Fibroblast of skin of left quadriceps (primary cell): ENCODE measurements at regions not wholly inside any gene's neighbourhood (a gene's known extent, or its start where the extent isn't known, plus 50 kb on each side); places are given as distances from the start of the nearest gene placed in this dataset.
"Not testable (repeated sequence)": the region's sequence is repeated elsewhere in the genome, so short reads cannot be mapped to it uniquely, and the experiment has no call there.

ENCODE experiments used
- DNase-seq, 2 experiments: peaks; one replicate each; pipeline ENCODE4 v3.0.0-alpha.2; 2013; ENCODE audit warnings: low read depth in 2 of 2

DNA sequence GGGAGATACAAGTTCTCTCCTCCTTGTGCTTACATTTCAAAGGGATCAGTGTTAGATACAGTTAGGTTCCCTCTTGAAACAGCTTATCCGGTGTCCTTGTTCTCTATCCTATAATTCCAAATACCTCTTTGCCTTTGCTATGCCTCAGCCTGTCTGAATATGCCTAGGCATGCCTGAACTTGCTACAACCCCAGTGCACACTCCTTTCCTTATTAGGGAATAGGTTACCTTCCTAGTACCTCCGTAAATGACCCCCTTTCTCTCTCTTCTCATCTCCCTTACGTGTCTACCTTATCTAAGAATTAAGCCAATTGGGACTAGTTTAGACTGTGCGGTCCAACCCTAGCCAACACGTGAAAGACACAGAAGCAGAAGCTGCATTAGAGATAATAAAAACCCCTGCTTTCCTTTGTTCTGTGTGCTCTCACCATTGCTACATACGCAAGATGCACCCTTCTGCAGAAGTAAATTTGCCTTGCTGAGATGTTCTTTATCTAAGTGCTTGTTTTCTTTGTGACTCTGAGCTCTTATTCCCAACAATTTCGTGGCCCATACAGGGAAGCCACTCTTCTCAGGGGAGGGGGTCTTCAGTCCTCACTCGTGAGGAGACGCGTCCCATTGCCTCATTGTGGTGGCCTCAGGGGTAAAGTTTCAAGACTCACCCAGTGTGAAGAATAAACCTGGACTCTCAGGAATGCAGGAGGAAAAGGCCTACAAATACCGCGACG lies 802.1 kb downstream of the PLA2G4A start:
- DNase-seq = no peak

DNA sequence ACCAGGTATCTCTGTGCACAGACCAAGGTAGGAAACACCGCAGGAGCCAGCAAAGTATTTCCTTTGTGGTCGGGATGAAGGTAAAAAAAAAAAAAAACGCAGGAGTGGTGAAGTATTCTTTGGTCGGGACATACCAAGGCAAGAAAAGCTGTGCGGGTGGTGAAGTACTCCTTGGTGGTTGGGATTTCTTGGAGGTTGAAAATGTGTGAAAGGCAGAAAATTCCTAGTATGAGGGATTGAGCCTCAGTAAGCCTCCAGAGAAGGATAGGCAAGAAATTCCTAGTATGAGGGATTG lies 802.6 kb downstream of the PLA2G4A start:
- DNase-seq = no peak

GRCh38 chr1:187631984-187632383 lies 803.2 kb downstream of the PLA2G4A start:
- no peak for DNase-seq

DNA sequence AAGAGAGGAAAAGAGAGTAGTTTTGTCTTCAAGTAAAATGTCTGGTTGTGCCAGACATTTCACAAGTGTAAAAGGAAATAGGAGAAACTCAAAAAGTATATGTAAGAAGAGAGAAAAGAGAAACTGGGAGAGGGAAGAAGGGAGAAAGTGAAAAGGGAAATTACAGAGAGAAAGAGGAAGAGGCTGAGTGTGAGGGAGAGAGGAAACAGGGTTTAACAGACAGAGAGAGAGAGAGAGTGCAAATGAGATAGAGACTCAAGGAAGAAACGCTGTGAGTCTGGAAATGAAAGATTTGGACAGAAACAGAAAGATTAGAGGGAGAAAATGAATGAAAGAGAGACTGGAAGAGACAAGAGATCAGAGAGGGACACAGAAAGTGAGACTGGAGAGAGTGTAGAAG lies 806.2 kb downstream of the PLA2G4A start:
- DNase-seq = no peak

- DNase-seq = no peak
Measured at GRCh38 chr1:187638733-187639434, 810.1 kb downstream of the PLA2G4A start.

GRCh38 chr1:187641015-187641414 lies 812.3 kb downstream of the PLA2G4A start:
- no peak for DNase-seq

DNA sequence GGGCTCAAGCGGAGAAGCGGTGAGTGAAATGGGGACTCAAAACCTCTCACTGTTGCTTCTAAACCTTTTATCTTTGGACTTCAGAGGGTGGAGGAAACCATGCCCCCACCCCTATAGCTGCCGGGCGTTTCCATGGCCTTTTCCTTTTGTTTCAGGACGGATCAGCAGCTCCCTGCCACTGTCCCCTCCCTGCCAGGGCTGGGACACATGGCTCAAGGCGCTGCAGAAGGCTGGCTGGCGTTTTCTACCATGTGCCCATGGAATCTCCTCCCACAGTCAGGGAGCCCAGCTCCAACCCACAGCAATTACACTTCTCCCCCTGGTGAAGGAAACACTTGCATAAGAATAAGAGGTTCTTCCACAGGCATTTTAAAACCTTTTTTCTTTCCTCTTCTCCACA lies 812.7 kb downstream of the PLA2G4A start:
- no peak for DNase-seq

- no peak for DNase-seq
Measured at GRCh38 chr1:187641907-187642306, 813.2 kb downstream of the PLA2G4A start.

GRCh38 chr1:187645651-187646050 lies 816.9 kb downstream of the PLA2G4A start:
- no peak for DNase-seq

DNA sequence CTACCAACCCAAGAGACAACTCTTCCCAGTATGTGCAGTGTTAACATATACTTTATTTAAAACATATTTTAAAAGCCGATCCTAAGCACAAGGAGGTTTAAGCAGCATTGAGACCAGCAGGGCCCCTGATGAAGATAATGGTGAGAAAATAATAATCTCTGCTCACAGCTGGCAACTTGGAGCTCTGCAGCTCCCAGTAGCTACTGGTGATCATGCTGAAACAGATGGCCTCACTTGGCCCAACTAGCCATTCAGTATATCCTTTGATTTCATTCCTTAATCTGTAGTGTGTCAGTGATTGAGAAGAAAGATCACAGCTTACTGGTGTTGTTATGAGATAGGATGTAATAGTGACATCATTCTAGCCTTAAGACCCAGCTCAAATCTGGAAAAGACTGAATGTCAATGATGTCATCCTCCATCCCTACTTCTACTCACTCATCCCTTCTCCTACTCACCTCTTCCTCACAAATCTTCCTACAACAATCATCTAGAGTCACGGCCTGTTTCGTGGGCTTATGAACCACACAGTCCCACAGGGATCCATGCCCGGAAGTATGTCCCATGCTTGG lies 817.9 kb downstream of the PLA2G4A start:
- no peak for DNase-seq

DNA sequence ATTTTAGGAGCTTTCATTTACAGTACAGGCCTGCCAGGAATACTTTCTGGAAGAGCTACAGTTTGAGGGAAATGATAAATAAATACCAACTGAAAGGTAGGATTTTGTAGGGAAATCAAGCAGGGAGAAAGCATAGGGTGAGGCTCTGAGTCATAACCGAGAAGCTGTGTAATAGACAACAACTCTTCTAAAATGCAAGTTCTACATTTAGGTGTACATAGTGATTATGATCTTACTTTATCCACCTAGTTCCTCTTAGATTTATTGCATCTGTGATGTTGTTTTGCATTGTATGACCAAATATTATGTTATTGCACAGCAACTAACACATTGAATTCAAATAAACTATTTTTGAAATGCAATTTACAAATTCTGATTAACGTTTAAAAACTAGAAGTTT lies 819.3 kb downstream of the PLA2G4A start:
- DNase-seq = no peak

- no peak for DNase-seq
Measured at GRCh38 chr1:187654635-187655034, 825.9 kb downstream of the PLA2G4A start.

DNA sequence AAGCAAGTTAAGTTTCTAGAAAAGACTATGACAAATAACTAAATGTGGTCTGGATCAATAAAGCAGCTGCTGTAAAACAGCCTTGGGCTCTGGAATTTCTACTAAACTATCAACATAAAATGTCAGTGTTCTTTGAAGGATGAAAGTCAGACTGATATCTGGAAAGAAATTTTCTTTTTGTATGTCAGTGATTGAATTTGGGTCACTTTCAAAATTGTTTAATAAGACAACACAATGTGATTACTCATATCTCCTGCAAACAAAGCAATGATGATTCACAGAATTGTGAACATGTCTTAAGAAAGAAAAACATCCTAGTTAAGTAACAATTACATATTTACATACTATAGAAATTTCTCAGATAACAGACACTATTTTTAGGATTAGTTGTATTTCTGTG lies 826.4 kb downstream of the PLA2G4A start:
- DNase-seq = no peak

DNA sequence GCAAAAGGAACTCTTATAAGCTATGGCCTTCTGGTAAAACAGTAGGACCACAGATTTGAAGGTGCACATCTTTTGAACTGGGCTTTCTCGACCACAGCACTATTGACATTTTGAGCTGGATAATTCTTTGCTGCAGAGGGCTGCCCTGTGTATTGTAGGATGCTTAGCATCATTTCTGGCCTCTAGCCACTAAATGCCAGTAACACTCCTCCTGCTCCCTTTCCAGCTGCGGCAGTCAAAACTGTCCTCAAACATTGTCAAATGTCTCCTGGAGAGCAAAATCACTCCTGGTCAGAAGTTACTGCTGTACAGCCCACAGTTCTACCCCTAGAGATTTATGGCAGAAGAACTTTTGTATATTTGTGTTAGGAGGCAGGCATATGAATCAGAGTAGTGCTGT lies 836.7 kb downstream of the PLA2G4A start:
- DNase-seq = no peak

GRCh38 chr1:187680823-187681222 lies 852.1 kb downstream of the PLA2G4A start:
- DNase-seq = peak in 1 of 2 experiments; percentile 9

- no peak for DNase-seq
Measured at GRCh38 chr1:187682112-187682511, 853.4 kb downstream of the PLA2G4A start.

DNA sequence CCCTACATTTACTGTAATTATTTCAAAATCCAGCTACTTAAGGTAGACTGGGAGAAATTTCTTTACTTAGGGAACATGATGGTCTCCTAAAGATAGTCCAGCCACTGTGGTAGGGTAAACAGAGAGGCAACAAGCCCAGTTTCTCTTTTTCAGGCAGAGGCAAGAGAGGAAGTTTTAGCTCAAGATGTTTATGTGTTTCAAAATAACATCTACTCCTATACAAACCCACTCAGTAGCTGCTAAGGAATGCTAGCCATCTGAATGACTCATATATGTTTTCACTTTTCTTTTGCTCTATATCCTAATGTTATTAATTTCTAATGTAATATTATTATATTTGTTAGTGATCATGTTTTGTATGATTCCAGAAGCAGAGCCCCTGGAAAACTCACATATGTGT lies 856.6 kb downstream of the PLA2G4A start:
- DNase-seq = peak; percentile 36 to 38

DNA sequence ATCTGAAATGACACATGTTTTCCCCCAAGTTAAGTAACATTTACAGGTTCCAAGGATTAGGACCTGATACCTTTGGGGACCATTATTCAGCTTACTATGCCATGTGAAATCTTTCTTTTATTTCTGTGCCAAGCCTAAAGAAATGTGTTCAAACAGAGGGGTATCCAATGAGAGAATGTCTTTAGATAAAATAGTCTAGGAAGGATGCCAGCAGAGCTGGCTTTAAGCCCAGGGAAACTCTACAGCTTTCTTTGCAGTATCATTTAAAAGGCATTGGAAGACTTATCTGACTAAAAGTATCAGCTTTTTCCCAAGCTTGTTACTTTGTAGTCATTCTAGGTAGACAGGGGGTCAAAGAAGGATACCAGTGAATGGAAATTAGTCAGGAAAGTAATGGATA lies 860.4 kb downstream of the PLA2G4A start:
- peak; percentile 67 to 73 for DNase-seq

- DNase-seq = peak; percentile 94 to 95
Measured at GRCh38 chr1:187691439-187691838, 862.7 kb downstream of the PLA2G4A start.

GRCh38 chr1:187692799-187693198 lies 864.0 kb downstream of the PLA2G4A start:
- DNase-seq = no peak

DNA sequence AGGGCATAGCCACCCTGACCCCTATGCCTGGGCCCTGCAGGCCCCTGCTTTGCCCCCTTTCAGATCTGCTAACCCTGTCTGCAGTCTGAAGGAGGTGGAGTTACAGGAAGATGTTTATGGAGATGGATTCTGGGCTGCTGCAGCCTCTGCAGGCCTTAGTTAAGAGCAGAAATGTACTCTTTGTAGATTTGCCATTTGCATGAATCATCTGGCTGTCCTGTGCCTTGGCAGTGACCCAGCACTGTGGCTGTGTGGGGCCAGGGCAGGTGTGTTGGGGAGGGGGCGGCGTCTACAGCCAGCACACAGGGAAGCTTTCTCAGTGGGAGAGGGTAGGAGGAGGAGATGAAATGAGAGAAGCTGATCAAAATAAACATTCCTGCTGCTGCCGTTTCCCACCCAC lies 867.3 kb downstream of the PLA2G4A start:
- no peak for DNase-seq

- not testable (repeated sequence) for DNase-seq
Measured at GRCh38 chr1:187703138-187704130, 874.7 kb downstream of the PLA2G4A start.
